NCI-H82 (cell line): ENCODE measurements at regions not wholly inside any gene's neighbourhood (a gene's known extent, or its start where the extent isn't known, plus 50 kb on each side); places are given as distances from the start of the nearest gene placed in this dataset.

Experiments
- DNase-seq: peaks from one replicate; lab custom pipeline; 2025; lab: John Stamatoyannopoulos, UW

DNA sequence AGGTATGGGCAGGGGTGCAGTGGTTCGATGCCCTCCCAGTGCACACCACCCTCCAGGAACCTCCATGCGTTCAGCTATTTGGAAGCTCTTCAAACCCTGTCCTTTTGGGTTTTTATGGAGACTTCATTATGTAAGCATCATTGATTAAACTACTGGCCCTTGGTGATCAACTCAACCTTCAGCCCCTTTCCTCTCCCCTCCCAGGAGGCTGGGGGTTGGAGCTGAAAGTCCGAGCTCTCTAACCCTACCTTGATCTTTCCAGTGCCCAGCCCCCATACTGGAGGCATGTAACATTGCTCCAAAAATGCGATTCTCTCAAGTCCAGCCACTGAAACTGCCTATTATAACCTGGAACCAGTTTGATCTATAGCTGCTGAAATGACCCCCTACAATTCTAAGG lies 188.1 kb downstream of the IPO8 start:
- DNase-seq = no peak

- no peak for DNase-seq
Measured at GRCh38 chr12:30506411-30506810, 189.3 kb downstream of the IPO8 start.

GRCh38 chr12:30501718-30502117 lies 194.0 kb downstream of the IPO8 start:
- DNase-seq = no peak

DNA sequence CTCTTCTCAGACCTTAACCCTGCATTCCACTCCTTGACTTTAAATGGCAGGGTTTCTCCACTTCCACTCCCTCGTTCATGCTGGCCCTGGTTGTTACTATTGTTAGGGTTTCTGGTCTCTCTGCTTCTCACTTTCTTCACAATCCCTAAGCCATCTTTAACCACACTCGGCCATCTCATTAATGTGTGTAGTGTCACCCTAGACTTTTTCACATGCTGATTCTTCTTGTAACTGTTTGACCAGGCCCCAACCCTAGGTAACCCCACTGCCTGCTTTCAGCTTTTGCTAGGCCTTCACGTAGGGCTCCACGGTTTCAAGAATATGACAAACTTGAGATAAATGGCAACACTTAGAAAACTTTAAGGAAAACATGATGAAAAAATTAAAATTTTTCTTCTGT lies 195.1 kb downstream of the IPO8 start:
- DNase-seq = no peak

DNA sequence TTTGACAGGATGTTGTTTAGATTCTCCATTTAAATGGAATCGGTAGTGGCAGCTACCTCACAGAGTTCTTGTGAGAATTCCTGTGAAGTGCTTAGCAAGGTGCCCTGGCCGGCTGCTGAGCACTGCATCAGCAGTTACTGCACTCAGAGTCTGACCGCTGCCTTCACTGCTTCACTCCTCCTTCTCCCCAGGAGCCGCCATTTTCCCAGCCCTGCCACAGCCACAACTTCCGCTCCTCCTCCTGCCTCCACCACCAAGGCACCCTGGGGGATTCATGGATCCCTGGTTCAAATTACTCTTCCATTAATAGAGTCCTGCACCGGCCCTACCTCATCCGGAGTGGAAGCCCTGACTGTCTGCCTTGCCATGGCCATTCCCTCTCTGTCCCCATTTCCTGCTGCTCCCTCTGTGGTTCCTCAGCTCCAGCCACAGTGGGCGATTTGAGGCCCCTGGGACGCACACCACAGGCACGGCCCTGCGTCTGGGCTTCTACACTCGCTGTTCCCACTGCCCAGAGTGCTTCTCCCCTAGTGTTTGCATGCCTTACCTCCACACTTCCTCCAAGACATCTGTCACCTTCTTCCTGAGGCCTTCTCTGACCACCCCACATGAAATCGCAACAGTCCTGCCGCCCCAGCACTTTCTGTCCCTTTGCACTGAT lies 210.3 kb downstream of the IPO8 start:
- DNase-seq = no peak

DNA sequence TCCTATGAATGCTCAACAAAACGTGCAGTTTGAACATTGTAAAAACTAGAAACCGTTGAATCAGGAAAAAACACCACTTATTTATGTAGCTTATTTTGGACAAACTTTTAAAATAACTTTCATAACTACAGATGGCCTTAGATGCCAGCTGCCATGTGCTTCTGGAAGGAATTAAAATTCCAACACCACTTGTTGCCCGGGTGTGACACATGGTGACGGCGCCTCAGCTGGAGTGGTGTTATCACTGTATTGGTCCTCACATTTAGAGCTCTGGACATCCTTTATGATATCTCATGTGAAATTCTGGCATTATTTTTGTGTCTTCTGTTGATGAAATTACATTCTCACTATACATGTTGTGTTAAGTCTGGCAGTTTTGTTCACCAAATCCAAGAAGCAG lies 211.0 kb downstream of the IPO8 start:
- DNase-seq = no peak

DNA sequence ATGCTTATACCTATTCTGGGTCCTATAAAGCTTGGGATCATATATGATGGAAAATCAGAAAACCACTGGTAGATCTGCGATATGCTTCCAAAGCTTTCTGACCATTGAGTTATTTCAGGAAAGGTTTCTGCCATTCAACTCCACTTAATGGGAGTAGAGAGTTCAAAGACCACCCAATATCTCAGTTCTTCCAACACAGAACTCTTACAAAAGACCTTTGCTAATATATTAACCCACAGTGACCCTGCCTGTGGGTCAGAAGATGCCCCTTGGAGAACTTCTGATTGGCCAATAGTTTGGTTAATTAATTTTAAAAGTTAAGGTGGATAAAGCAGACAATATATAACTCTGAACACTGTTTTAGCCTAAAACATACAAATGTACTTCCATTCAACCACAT lies 213.0 kb downstream of the IPO8 start:
- DNase-seq = no peak

DNA sequence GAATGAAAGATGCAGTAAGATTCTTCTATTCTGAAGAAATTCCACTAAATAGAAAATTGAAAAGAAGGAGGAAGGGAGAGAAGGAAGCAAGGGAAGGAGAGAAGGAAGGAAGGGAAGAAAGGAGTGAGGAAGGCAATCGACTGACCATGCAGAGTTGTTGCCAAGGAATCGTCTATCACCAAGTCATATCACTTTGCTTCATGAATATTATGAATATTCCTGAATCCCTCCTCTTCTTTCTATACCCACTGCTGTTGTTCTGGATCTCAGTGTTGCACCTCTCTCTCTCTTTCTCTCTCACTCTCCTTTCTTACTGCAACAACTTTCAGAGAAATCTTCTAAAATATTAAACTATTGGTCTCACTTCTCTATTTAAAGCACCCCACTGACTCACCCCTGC lies 222.4 kb downstream of the IPO8 start:
- DNase-seq = no peak

DNA sequence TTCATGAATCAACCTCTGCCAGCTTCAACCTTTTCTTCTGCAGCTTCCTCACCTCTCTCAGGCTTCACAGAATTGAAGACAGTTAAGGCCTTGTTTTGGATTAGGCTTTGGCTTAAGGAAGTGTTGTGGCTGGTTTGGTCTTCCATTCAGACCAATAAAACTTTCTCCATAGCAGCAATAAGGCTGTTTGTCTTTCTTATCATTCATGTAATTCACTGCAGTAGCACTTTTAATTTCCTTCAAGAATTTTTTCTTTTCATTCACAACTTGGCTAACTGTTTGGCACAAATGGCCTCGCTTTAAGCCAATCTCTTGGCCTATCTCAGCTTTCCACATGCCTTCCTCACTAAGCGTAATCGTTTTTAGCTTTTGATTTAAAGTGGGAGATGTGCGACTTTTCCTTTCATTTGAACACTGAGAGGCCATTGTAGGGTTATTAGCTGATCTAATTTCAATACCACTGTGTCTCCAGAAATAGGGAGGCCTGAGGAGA lies 229.5 kb downstream of the IPO8 start:
- DNase-seq = no peak

DNA sequence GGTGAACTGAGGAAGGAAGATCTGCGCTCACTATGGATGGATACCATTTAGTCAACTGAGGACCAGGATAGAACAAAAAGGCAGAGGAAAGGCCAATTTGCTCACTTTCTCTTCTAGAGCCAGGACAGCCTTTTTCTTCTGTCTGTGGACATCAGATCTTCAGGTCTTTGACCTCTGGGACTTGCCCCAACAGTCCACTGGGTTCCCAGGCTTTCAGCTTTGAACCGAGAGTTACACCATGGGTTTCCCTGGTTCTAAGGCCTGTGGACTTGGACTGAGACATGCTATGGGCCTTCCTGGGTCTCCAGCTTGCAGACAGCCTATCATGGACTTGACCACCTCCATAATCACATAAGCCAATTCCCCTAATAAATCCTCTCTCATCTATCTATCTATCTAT lies 232.0 kb downstream of the IPO8 start:
- DNase-seq = no peak

DNA sequence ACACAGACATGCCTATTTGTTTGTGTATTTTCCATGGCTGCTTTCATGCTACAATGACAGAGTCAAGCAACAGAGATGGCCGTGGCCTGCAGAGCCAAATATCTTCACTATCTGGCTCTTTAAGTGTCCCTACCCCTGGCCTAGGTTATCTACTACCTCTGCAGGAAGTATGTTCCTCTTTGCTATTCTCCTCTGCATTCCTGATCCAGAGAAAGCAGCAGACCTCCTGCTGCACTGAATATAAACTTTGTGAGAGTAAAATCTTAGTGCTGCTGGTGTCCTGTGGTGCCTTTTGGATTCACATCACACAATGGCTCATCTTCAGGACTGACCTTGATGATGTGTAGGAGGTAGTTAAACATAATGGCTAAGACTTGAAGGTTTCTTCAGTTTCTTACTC lies 233.4 kb downstream of the IPO8 start:
- DNase-seq = no peak

GRCh38 chr12:30461026-30461615 lies 234.5 kb downstream of the IPO8 start:
- DNase-seq = peak; percentile 5

- DNase-seq = no peak
Measured at GRCh38 chr12:30458453-30458852, 237.2 kb downstream of the IPO8 start.

- DNase-seq = peak; percentile 67
Measured at GRCh38 chr12:30457621-30458289, 237.9 kb downstream of the IPO8 start.

DNA sequence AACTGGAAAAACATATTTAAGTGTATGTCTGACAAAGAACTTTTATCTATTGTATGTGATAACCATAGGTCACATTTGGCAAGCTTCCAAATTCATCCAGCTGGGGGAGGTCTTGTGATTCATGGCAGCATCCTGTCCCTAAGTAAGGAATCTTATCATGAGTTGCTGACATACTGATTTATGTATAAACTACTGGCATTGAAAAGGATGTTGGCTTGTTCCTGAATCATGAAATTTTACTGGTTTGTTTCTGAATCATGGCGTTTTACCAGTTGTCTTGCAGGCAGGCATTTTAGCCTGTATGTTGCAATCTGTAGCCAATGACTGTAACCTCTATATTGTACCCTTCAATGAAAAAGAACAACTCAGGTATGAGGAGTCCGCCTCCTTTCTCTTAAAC lies 244.8 kb downstream of the IPO8 start:
- peak; percentile 30 for DNase-seq

DNA sequence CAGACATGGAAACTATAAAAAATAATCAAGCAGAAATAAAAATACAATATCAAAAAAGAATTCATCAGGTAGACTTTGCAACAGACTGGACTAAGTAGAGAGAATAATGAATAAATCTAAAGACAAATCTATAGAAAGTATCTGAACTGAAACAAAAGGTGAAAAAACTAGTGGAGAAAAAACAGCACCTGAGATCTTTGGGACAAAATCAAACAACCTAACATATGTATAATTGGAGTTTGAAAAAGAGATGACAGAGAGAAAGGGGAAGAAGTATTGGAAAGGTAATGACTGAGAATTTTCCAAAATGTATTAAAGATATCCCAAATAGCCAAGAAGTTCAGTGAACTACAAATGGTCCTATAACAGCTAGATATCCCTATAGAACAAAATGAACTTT lies 245.4 kb downstream of the IPO8 start:
- DNase-seq = no peak

DNA sequence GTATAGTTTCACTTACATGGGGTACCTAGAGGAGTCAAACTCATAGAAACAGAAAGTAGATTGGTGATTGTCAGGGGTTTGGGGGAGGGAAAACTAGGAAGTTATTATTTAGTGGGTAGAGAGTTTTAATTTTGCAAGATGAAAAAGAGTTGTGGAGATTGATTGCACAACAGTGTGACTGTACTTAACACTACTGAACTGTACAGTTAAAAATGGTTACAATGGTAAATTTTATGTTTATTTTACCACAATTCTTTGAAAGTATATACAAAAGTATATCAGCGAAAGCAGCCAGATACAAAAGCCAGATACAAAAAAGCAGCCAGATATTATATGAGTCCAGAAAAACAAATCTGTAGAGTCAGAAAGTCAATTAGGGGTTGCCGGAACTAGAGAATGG lies 247.6 kb downstream of the IPO8 start:
- DNase-seq = no peak

DNA sequence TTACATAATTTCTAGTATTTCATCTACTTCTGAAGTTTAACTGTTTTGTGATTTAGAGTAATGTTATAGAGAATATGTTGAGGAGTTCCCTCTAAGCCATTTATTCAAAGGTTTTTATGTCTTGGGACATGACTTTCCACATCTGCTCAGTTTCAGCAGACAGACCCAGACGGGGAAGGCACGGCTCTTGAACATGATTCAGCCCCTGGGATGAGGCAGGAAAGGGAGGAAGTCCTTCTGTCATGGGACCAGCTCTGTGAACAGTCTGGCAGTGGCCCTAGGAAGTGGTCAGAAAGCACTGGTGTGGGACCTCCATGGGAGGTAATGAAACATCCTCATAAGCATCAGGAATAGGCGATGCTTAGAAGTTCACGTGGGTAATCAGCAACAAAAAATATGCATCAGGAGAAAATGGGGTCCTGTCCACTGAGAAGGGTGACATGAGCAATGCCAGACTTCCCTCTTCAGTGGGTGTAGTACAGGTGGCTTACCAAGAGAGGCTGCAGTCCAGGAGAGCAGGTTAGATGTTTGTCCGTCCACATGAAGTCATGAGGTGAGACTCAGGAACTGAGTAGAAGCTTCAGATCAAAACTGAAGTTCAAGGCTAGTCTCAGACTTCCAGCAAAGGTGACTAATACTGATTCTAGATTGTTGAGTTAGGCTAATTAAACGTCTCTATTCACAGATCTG lies 248.5 kb downstream of the IPO8 start:
- DNase-seq = no peak

DNA sequence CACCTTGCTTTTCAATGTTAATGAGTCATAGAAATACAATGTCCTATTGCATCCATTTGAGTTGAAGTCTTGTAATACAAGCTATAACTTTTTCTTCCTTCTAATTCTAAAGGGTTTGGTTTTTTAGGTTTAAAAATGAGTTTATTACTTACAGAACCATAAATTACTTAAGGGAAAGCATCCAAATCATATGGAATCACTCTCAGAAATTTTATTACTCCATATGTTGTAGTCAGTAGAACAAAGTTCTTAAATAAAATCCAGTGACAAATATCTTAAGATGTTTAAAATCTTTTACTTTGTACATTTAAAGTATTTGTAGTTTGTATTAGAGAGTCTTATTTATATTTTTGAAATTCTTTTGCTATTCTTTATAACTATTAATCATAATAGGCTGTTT lies 253.2 kb downstream of the IPO8 start:
- no peak for DNase-seq

- DNase-seq = peak; percentile 60
Measured at GRCh38 chr12:30440826-30441602, 254.7 kb downstream of the IPO8 start.

GRCh38 chr12:30439201-30439600 lies 256.5 kb downstream of the IPO8 start:
- no peak for DNase-seq

- DNase-seq = no peak
Measured at GRCh38 chr12:30438601-30439041, 257.0 kb downstream of the IPO8 start.
